VCaP (cell line): ENCODE measurements at regions not wholly inside any gene's neighbourhood (a gene's known extent, or its start where the extent isn't known, plus 50 kb on each side); places are given as distances from the start of the nearest gene placed in this dataset.
"Not testable (repeated sequence)": the region's sequence is repeated elsewhere in the genome, so short reads cannot be mapped to it uniquely, and the experiment has no call there.

Experiments
- H3K27ac ChIP-seq: fragments of 450-650 bp; 2 replicates; pipeline ENCODE4 v1.5.1; 2017
- CTCF ChIP-seq: fragments of 450-650 bp; conservative IDR thresholded peaks from 2 replicates; pipeline ENCODE4 v1.5.1; 2017; ENCODE audit warnings: mild to moderate bottlenecking, moderate library complexity

- no peak overlapping the region for H3K27ac ChIP-seq
- no peak for TF ChIP-seq CTCF
Measured at GRCh38 chr4:169921237-169921636, 105.0 kb downstream of the MFAP3L start.

DNA sequence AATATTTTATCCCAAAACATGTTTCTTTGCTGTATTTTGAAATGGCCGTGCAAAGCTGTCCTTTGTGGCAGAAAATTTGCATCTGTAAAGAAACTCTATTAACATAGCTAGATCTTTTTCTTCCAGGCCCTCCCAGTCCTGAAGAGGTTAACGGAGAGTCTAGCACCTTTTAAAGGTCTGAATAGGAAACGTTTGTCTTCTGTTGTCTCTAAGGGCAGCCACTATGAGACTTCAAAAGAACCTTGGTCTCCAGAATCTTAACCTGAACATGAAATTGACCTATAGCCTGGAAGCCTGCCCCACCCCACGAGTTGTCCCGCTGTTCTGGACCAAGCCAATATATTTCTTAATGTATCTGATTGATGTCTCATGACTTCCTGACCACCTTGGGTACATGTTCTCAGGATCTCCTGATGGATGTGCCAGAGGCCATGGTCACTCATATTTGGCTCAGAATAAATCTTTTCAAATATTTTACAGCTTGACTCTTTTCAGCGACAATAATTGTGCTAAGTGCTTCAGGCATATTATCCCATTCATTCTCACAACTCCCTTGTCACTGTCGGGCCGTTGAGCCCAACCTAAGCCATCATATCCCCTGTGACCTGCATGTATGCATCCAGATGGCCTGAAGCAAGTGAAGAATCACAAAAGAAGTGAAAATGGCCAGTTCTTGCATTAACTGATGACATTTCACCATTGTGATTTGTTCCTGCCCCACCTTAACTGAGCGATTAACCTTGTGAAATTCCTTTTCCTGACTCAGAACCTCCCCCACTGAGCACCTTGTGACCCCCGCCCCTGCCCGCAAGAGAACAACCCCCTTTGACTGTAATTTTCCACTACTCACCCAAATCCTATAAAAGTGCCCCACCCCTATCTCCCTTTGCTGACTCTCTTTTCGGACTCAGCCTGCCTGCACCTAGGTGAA, 106.7 kb downstream of the MFAP3L start:
- not testable (repeated sequence) for H3K27ac ChIP-seq

GRCh38 chr4:169915545-169915944, 110.7 kb downstream of the MFAP3L start:
- H3K27ac ChIP-seq = no peak overlapping the region
- no peak for TF ChIP-seq CTCF

DNA sequence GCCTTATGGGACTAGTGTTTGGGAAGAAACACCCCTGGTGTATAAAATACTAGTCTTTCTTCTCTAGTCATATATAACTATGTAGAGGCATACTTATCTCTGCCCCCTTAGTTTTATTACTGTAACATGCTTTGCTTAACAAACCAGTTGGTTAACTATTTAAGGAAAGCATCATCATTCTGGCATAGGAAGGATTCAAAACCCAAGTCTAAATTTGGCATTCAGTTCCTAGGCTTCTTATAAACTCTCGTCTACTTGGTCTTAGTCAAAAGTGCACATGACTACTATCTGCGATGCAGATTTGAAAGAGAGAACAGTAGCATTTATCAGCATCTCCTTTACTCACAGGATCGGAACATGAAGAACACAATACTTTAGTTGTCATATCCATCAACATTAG, 111.3 kb downstream of the MFAP3L start:
- TF ChIP-seq CTCF = no peak
- no peak overlapping the region for H3K27ac ChIP-seq

DNA sequence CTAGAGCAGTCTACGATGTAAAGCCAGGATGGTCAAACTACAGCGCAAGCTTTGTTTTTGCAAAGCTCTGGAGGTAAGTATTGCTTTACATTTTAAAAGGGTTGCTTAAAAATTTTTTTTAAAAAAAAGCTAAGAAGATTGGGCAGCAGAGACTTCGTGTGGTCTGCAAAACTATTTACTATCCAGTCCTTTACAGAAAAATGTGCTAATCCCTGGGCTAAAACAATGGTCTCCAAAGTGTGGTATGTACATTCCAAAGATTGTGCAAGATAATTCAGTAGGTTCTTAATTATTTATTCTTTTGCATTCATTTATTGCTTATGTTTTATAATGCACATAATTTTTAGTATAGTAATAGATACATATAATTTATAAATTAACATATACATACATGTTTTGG, 113.2 kb downstream of the MFAP3L start:
- TF ChIP-seq CTCF = no peak
- no peak overlapping the region for H3K27ac ChIP-seq

DNA sequence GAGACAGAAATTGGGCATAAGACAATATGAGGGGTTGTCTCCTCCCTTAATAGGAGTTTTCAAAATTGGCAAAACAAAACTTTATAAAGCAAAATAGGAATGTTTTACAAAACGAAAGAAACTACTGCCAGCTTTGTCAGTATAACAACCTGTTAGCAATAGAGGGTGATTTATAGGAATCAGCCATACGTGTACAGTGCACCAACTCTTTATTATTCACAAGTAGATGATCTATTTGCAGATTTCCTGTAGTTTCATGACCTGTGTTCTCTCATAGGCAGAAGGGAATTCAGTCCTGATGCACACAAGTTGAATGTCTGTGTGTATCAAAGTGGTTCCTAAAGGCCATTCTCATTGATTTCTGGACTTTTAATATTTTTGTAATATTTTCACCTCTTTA, 116.3 kb downstream of the MFAP3L start:
- no peak overlapping the region for H3K27ac ChIP-seq
- TF ChIP-seq CTCF = no peak

GRCh38 chr4:169909479-169909878, 116.7 kb downstream of the MFAP3L start:
- TF ChIP-seq CTCF = no peak
- no peak overlapping the region for H3K27ac ChIP-seq

DNA sequence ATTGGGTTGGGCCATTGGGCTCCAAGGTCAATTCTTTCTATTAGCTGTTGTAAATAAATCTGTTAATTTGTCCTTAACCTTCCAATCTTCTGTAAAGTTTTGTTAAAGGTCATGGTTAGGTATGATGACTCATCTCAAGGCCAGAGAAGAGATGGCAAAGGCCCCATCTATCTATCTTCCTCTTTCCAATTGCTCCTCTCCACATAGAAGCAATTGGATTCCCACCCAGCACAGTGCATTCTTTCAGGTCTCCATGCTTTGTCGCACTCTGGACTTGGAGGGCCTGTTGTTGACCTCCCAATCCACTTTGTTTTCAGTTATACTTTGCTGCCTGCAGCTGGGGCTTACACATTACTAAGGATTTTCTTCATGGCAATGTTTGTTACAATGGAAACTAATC, 118.5 kb downstream of the MFAP3L start:
- no peak overlapping the region for H3K27ac ChIP-seq
- no peak for TF ChIP-seq CTCF
